ENCODE measurements at regions not wholly inside any gene's neighbourhood (a gene's known extent, or its start where the extent isn't known, plus 50 kb on each side); places are given as distances from the start of the nearest gene placed in this dataset.

GRCh38 chr4:32440391-32440790, 1720.2 kb downstream of the PCDH7 start:
- 67 to 69% (median 68%) methylated on average over 3 of the region's 3 CpGs for WGBS, 3 donors
- Histone ChIP-seq H3K4me3 (ENCODE audit: low read depth in 1 of 3, low read length in 3 of 3) (no peak overlapping the region), H3K4me1 (ENCODE audit: control insufficient read depth in 3 of 3, insufficient read depth in 2 of 3, low read depth in 1 of 3, low read length in 2 of 3) (no peaks in the 10 kb centered on the region), H3K9me3 (ENCODE audit: control insufficient read depth in 2 of 2, insufficient read depth in 1 of 2, low read depth in 1 of 2, low read length in 1 of 2) (no peaks in the 10 kb centered on the region), H3K27me3 (ENCODE audit: control insufficient read depth in 3 of 3, insufficient read depth in 3 of 3, low read length in 3 of 3) (no peaks in the 10 kb centered on the region), H3K27ac (ENCODE audit: low read depth in 1 of 3, low read length in 2 of 3) (no peak overlapping the region), H3K36me3 (ENCODE audit: control insufficient read depth in 3 of 3, insufficient read depth in 2 of 3, low read depth in 1 of 3, low read length in 3 of 3) (no peaks in the 10 kb centered on the region)
- DNase-seq (no peak), FAIRE-seq (no peak)

DNA sequence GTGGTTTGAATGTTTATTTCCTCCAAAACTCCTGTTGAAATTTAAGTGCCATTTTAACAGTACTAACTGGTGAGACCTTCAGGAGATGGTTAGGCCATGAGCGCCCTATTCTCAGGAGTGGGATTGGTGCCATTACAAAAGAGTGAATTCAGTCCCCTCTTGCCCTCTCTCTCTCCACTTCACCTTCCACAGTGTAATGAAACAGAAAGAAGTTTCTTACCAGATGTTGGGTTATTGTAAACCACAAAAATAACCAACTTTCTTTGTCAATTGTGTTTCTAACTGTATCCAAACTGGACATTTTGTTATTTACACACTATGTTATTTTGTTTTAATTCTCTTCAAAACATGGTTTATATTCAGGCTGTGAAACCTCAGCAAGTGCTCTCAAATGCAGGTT, 1734.3 kb downstream of the PCDH7 start:
- DNase-seq = no peak
- 88 to 92% (median 91%) methylated on average over 1 of the region's 1 CpG for WGBS, 3 donors
- H3K4me1 ChIP-seq (ENCODE audit: control insufficient read depth in 3 of 3, insufficient read depth in 2 of 3, low read depth in 1 of 3, low read length in 2 of 3) = no peaks in the 10 kb centered on the region
- H3K27me3 ChIP-seq (ENCODE audit: control insufficient read depth in 3 of 3, insufficient read depth in 3 of 3, low read length in 3 of 3) = no peaks in the 10 kb centered on the region
- no peaks in the 10 kb centered on the region for H3K9me3 ChIP-seq (ENCODE audit: control insufficient read depth in 2 of 2, insufficient read depth in 1 of 2, low read depth in 1 of 2, low read length in 1 of 2)
- H3K4me3 ChIP-seq (ENCODE audit: low read depth in 1 of 3, low read length in 3 of 3) = no peak overlapping the region
- no peak for FAIRE-seq
- H3K27ac ChIP-seq (ENCODE audit: low read depth in 1 of 3, low read length in 2 of 3) = no peak overlapping the region
- H3K36me3 ChIP-seq (ENCODE audit: control insufficient read depth in 3 of 3, insufficient read depth in 2 of 3, low read depth in 1 of 3, low read length in 3 of 3) = no peaks in the 10 kb centered on the region

- WGBS, 3 donors = 29 to 53% (median 36%) methylated on average over 2 of the region's 2 CpGs
Measured at GRCh38 chr4:32455231-32455630, 1735.1 kb downstream of the PCDH7 start.

DNA sequence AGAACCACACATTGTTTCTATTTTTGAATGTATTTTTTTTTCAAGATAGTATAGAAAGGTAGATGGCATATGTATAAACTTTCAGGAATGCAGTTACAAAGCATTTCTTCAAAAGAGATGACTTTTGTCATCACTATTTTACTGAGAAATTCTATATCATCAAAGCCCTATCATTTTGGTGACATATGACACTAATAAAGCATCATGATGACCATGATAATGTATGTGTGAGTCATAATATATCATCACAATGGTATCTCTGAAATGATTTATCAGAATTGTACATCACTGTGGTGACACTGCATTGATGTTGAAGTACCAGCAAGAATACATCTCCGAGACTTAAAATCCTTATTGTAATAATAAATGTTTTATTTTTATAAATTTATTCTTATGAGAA, 1740.8 kb downstream of the PCDH7 start:
- Histone ChIP-seq H3K9me3 (ENCODE audit: control insufficient read depth in 2 of 2, insufficient read depth in 1 of 2, low read depth in 1 of 2, low read length in 1 of 2) (peaks cover 0 to 1% of the 10 kb centered on the region in 2 donors), H3K4me3 (ENCODE audit: low read depth in 1 of 3, low read length in 3 of 3) (no peak overlapping the region), H3K36me3 (ENCODE audit: control insufficient read depth in 3 of 3, insufficient read depth in 2 of 3, low read depth in 1 of 3, low read length in 3 of 3) (no peaks in the 10 kb centered on the region), H3K27me3 (ENCODE audit: control insufficient read depth in 3 of 3, insufficient read depth in 3 of 3, low read length in 3 of 3) (no peaks in the 10 kb centered on the region), H3K4me1 (ENCODE audit: control insufficient read depth in 3 of 3, insufficient read depth in 2 of 3, low read depth in 1 of 3, low read length in 2 of 3) (no peaks in the 10 kb centered on the region), H3K27ac (ENCODE audit: low read depth in 1 of 3, low read length in 2 of 3) (no peak overlapping the region)
- FAIRE-seq (no peak), DNase-seq (no peak)
- 86 to 92% (median 91%) methylated on average over 1 of the region's 1 CpG for WGBS, 3 donors

More at GRCh38 chr4:32455231-32455630, 1735.1 kb downstream of the PCDH7 start:
- H3K4me1 ChIP-seq (ENCODE audit: control insufficient read depth in 3 of 3, insufficient read depth in 2 of 3, low read depth in 1 of 3, low read length in 2 of 3) = no peaks in the 10 kb centered on the region
- DNase-seq = no peak
- no peaks in the 10 kb centered on the region for H3K27me3 ChIP-seq (ENCODE audit: control insufficient read depth in 3 of 3, insufficient read depth in 3 of 3, low read length in 3 of 3)
- H3K4me3 ChIP-seq (ENCODE audit: low read depth in 1 of 3, low read length in 3 of 3) = no peak overlapping the region
- H3K36me3 ChIP-seq (ENCODE audit: control insufficient read depth in 3 of 3, insufficient read depth in 2 of 3, low read depth in 1 of 3, low read length in 3 of 3) = no peaks in the 10 kb centered on the region
- no peaks in the 10 kb centered on the region for H3K9me3 ChIP-seq (ENCODE audit: control insufficient read depth in 2 of 2, insufficient read depth in 1 of 2, low read depth in 1 of 2, low read length in 1 of 2)
- no peak overlapping the region for H3K27ac ChIP-seq (ENCODE audit: low read depth in 1 of 3, low read length in 2 of 3)
- FAIRE-seq = no peak

- H3K36me3 ChIP-seq (ENCODE audit: control insufficient read depth in 3 of 3, insufficient read depth in 2 of 3, low read depth in 1 of 3, low read length in 3 of 3) = no peaks in the 10 kb centered on the region
Measured at GRCh38 chr4:32462944-32463343, 1742.8 kb downstream of the PCDH7 start.

DNA sequence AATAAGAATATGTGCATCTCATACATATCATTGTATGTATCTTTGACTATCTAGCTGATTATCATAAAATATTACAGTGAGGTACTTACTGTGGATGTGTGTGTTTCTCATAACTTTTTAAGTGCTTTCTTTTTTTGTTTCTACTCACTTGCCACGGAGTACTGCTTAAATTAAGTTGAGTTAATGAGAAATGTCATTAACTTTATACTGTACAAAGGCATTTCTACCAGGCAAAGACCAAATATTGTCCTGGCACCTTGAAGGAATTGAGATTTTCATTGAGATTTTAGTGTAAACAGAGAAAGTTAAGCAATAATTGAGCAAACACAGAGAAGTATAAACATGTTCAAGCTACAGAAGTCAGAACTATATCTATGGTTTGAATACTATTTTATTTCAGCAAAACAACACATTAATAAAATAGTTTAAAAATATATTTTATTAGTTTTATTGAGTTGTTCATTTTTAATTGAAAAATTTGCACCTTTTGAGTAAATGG, 1750.0 kb downstream of the PCDH7 start:
- H3K9me3 ChIP-seq (ENCODE audit: control insufficient read depth in 2 of 2, insufficient read depth in 1 of 2, low read depth in 1 of 2, low read length in 1 of 2) = peaks cover 0 to 1% of the 10 kb centered on the region in 2 donors
- no peaks in the 10 kb centered on the region for H3K36me3 ChIP-seq (ENCODE audit: control insufficient read depth in 3 of 3, insufficient read depth in 2 of 3, low read depth in 1 of 3, low read length in 3 of 3)
- 0 to 60% (median 3%) methylated on average over 1 of the region's 1 CpG for WGBS, 3 donors
- H3K27ac ChIP-seq (ENCODE audit: low read depth in 1 of 3, low read length in 2 of 3) = no peak overlapping the region
- H3K4me3 ChIP-seq (ENCODE audit: low read depth in 1 of 3, low read length in 3 of 3) = no peak overlapping the region
- DNase-seq (no peak), FAIRE-seq (no peak)
- H3K27me3 ChIP-seq (ENCODE audit: control insufficient read depth in 3 of 3, insufficient read depth in 3 of 3, low read length in 3 of 3) = no peaks in the 10 kb centered on the region
- H3K4me1 ChIP-seq (ENCODE audit: control insufficient read depth in 3 of 3, insufficient read depth in 2 of 3, low read depth in 1 of 3, low read length in 2 of 3) = no peaks in the 10 kb centered on the region

More at GRCh38 chr4:32462944-32463343, 1742.8 kb downstream of the PCDH7 start:
- FAIRE-seq (no peak), DNase-seq (peak in 1 of 2 donors; percentile 5)
- Histone ChIP-seq H3K27ac (ENCODE audit: low read depth in 1 of 3, low read length in 2 of 3) (no peak overlapping the region), H3K4me1 (ENCODE audit: control insufficient read depth in 3 of 3, insufficient read depth in 2 of 3, low read depth in 1 of 3, low read length in 2 of 3) (no peaks in the 10 kb centered on the region), H3K9me3 (ENCODE audit: control insufficient read depth in 2 of 2, insufficient read depth in 1 of 2, low read depth in 1 of 2, low read length in 1 of 2) (peaks cover 0 to 1% of the 10 kb centered on the region in 2 donors), H3K4me3 (ENCODE audit: low read depth in 1 of 3, low read length in 3 of 3) (no peak overlapping the region), H3K27me3 (ENCODE audit: control insufficient read depth in 3 of 3, insufficient read depth in 3 of 3, low read length in 3 of 3) (no peaks in the 10 kb centered on the region)
- WGBS, 3 donors = 74 to 79% (median 75%) methylated on average over 1 of the region's 1 CpG

GRCh38 chr4:32472918-32473317, 1752.7 kb downstream of the PCDH7 start:
- Histone ChIP-seq H3K27me3 (ENCODE audit: control insufficient read depth in 3 of 3, insufficient read depth in 3 of 3, low read length in 3 of 3) (no peaks in the 10 kb centered on the region), H3K27ac (ENCODE audit: low read depth in 1 of 3, low read length in 2 of 3) (no peak overlapping the region), H3K4me3 (ENCODE audit: low read depth in 1 of 3, low read length in 3 of 3) (no peak overlapping the region), H3K4me1 (ENCODE audit: control insufficient read depth in 3 of 3, insufficient read depth in 2 of 3, low read depth in 1 of 3, low read length in 2 of 3) (no peaks in the 10 kb centered on the region), H3K36me3 (ENCODE audit: control insufficient read depth in 3 of 3, insufficient read depth in 2 of 3, low read depth in 1 of 3, low read length in 3 of 3) (no peaks in the 10 kb centered on the region), H3K9me3 (ENCODE audit: control insufficient read depth in 2 of 2, insufficient read depth in 1 of 2, low read depth in 1 of 2, low read length in 1 of 2) (peaks cover 0 to 1% of the 10 kb centered on the region in 2 donors)
- FAIRE-seq (no peak), DNase-seq (no peak)
- 35 to 55% (median 43%) methylated on average over 2 of the region's 2 CpGs for WGBS, 3 donors

DNA sequence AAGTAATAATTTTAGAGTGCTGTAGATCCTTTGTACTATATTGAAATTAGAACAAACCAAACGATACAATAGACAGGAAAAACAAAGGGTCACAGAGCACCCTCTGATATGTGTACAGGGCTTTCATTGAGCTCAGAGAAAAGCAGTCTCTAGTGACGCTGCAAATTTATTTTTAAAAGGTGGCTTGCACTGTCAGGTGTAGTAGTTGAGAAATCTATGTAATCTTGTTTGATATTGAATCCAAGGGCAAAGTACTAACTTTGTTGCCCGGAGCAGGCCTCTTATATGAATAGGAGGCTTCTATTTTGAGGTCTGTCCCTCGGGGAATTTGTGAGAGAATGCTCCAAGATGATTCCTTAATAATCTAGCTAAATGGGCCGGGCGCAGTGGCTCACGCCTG, 1755.5 kb downstream of the PCDH7 start:
- Histone ChIP-seq H3K9me3 (ENCODE audit: control insufficient read depth in 2 of 2, insufficient read depth in 1 of 2, low read depth in 1 of 2, low read length in 1 of 2) (peaks cover 0 to 1% of the 10 kb centered on the region in 2 donors), H3K27ac (ENCODE audit: low read depth in 1 of 3, low read length in 2 of 3) (no peak overlapping the region), H3K4me1 (ENCODE audit: control insufficient read depth in 3 of 3, insufficient read depth in 2 of 3, low read depth in 1 of 3, low read length in 2 of 3) (no peaks in the 10 kb centered on the region), H3K4me3 (ENCODE audit: low read depth in 1 of 3, low read length in 3 of 3) (no peak overlapping the region), H3K36me3 (ENCODE audit: control insufficient read depth in 3 of 3, insufficient read depth in 2 of 3, low read depth in 1 of 3, low read length in 3 of 3) (no peaks in the 10 kb centered on the region), H3K27me3 (ENCODE audit: control insufficient read depth in 3 of 3, insufficient read depth in 3 of 3, low read length in 3 of 3) (no peaks in the 10 kb centered on the region)
- no peak for FAIRE-seq
- WGBS, 3 donors = 63 to 74% (median 67%) methylated on average over 7 of the region's 7 CpGs
- no peak for DNase-seq

- Histone ChIP-seq H3K9me3 (ENCODE audit: control insufficient read depth in 2 of 2, insufficient read depth in 1 of 2, low read depth in 1 of 2, low read length in 1 of 2) (peaks cover 0 to 1% of the 10 kb centered on the region in 2 donors), H3K27me3 (ENCODE audit: control insufficient read depth in 3 of 3, insufficient read depth in 3 of 3, low read length in 3 of 3) (no peaks in the 10 kb centered on the region), H3K4me1 (ENCODE audit: control insufficient read depth in 3 of 3, insufficient read depth in 2 of 3, low read depth in 1 of 3, low read length in 2 of 3) (no peaks in the 10 kb centered on the region), H3K36me3 (ENCODE audit: control insufficient read depth in 3 of 3, insufficient read depth in 2 of 3, low read depth in 1 of 3, low read length in 3 of 3) (no peaks in the 10 kb centered on the region), H3K27ac (ENCODE audit: low read depth in 1 of 3, low read length in 2 of 3) (no peak overlapping the region), H3K4me3 (ENCODE audit: low read depth in 1 of 3, low read length in 3 of 3) (no peak overlapping the region)
- WGBS, 3 donors = 39 to 50% (median 42%) methylated on average over 2 of the region's 2 CpGs
- DNase-seq = no peak
- FAIRE-seq = no peak
Measured at GRCh38 chr4:32477518-32477917, 1757.3 kb downstream of the PCDH7 start.

All from small intestine (tissue), 7 donors.